NCI-H82 (cell line): ENCODE measurements at regions not wholly inside any gene's neighbourhood (a gene's known extent, or its start where the extent isn't known, plus 50 kb on each side); places are given as distances from the start of the nearest gene placed in this dataset.

Source experiments
- DNase-seq: peaks from one replicate; lab custom pipeline; 2025; lab: John Stamatoyannopoulos, UW

DNA sequence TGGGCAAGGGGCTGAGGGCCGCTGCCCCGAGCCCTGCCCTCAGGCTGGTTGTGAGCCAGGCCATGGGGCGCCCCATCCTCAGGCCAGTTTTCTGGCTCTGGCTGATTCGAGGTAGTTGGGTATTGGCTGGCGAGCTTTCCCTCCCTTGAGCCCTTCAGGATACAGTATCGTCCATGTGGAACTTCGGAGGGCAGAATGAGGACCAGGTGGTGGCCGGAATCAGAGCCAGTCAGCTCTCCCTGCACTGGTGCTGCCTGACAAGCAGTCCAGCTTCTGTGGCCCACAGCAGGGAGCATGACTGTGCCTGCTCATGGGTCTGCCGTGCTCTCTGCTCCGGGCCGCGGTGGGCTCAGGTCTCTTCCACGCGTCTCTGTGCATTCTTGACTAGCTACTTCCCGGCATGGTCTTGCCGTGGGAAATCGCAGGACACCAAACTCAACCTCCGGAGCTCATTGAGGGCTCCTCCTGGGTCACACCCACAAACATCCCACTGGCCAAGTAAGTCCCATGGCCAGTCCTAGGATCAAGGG lies 1289.3 kb downstream of the BRD1 start:
- no peak for DNase-seq

DNA sequence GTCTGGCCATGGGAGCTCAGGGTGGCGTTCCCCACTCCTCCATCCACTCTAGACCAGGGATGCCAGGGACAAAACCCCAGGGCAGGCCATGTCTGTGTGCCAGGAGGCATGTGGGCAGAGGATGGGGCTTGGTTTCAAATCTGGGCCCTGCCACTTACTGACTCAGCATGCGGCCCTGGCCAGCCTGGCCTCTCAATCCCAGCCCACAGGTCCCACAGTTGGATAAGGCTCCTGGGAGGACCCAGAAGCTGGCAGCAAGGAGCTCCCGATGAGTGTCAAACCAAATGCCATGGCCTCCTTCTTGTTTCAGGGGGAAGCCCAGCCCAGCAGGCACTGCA lies 1290.4 kb downstream of the BRD1 start:
- no peak for DNase-seq

DNA sequence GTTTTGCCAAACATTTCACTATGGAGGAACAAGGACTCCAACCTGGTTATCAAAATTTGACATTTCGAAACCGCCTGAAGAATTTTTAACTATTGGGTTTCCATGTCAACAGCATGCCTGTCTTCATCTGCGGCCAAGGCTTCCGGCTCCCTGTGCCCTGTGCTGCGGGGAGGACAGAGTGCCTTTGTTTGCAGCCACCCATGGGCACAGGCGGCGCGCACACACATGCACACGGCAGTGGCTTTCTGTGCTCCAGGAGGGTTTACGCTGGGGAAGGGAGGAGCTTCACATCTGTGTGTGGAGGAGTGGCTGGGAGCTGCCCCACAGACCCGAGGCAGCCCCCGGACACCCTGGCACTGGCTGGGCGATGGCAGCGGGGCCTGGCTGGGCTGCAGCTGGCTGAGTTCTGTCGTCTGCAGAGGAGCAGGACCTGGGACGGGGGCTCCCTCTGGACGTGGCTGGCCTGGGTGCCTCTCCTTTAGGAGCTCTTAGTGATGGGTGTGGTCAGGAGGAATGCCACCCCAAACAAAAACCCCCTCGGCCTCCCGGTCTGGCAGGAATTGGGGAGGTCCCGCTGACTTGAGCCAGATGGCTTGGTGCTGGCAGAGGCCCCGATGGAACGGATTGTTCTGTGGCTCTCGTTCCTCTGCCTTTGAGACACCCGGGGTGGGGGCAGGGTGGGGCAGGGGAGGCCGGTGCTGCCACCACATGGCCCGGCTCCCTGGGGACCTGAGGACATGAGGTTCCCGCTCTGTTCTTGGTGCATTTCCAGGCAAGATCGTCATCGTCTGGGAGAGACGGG lies 1290.9 kb downstream of the BRD1 start:
- no peak for DNase-seq

DNA sequence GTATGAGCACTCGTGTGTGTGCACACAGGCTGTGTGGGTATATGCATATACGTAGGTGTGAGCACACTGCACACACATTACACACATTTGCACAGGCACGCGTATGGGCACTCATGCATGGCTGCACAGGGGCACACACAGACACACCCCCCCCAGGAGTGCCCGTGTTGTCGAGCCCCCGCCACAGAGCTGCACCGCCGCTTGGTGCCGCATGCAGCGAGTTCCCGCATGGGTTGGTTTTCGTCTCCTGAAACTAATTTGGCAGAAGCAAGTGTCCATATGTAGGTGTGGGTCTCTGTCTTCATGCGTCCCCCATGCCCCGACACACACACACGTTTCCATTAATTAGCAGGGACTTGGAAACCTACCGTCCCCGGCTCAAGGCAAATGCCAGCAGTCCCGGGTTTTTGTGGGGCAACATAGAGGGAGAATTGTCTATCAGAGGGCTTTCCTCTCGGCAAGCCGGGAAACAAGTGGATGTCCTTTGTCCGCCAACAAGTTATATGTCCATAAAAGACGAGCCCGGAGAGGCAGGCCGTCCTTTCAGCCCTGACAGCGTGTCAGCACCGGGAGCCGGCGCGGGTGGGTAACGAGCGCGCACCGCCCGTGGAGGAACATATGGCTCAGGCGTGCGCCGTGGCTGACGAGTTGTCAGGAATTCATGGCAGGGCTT lies 1291.7 kb downstream of the BRD1 start:
- DNase-seq: no peak

DNA sequence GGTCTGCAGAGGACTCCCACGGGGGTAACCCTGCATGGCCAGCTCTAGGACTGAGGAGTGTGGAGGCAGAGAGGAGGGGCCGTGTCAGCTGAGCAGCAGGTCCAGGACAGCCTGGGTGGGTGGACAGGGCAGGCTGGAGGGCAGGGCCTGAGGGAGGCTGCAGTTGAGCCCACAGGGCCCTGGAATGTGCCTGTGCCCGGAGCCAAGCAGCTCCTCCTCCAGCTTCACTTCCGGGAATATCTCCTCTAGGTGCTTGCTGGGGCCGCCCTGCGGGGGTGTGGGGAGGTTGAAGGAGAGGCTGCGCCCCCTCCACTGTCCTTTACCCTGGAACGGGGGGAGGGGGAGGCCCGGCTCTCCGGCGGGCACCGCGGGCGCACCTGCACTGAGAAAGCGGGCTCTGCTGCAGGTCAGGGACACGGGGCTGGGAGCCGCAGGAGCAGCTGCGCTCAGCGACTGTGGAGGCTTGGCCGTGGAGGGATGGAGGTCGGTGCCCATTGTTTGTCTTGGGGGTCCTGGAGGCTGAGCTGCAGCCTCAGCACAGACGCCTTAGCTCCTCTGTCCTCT lies 1293.2 kb downstream of the BRD1 start:
- DNase-seq: no peak

DNA sequence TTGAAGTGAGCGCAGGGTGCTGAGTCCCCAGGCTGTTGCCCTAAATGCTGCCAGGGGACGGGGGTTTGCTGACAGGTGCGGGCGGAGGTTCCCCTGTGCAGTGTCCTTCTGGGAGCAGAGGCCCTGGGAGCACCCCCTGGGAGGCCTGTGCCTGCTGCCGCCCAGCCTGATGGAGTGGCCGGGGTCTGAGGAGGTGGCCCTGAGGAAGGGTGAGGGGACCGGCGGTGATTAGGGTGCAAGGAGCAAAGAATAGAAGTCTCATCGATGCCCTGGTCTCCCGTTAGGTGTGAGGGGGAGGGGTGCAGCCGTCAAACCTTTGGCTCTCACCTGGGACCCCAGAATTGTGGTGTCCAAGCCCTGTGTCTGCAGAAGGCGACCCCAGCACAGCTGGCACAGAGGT lies 1294.7 kb downstream of the BRD1 start:
- no peak for DNase-seq

DNA sequence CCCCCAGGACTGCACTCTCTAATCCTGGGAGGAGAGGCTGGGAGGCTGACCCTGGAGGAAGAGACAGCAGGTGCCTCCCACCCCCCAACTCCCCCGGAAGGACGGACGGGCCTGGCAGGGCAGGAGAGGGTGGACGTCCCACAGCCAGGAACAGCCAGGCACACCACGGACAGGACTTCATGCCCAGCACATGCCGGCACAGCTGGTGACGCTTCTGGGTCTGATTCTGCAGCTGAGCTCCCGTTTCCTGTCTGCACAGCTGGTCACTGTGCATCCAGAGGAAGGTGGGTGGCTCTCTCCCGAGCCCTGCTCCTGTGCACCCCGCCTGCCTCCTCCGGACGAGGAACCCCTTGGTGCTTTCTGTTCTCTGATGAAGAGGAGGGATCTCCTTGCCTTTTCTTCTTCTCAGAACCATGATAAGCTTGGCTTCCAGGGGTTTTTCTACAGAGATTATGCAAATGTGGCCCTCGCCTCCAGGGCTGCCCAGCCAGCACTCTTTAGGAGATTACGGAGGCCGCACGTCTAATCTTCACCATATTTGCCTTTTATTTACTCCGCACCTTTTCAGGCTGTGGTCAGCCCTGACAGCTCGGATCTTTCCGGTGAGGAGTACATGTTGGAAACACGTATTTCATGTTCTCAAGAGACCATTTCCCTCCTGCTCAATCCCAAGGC lies 1295.8 kb downstream of the BRD1 start:
- no peak for DNase-seq

DNA sequence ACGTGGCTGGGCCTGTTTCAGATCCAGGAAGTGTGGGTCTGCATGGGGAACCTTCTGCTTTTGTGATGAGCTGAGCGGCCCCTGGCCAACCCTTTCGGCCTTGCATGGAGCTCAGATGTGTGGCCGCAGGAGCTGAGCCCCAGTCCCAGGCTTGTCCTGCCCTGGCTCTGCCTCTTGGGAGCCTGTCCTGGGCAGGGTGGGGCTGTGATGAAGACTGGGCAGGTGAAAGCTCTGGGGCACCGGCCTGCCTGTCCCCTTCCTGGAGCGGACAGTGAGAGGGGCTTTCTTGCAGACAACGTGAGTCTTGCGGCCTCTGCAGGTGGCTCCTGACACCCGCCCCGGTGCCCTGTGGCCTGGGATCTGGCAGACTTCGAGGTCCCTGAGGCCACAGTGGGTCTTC lies 1296.6 kb downstream of the BRD1 start:
- DNase-seq: no peak

DNA sequence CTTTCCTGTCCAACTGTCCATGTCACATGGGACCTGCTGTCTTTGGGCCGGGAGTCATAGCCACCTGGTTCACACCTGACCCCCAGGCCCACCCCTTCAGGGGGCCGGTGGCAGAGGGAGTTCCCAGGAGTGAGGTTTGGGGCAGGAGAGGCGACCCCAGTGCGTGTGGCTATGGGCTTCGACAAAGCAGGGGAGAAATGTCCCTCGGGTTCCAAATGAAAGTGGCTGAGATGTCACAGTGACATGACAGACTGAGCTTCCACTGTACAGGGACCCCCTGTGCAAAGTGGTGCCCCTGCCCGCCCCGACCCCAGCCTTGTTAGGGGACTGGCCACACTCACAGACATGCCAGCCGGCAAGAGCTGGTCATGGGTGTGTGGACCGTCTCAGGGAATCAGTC lies 1297.0 kb downstream of the BRD1 start:
- no peak for DNase-seq

DNA sequence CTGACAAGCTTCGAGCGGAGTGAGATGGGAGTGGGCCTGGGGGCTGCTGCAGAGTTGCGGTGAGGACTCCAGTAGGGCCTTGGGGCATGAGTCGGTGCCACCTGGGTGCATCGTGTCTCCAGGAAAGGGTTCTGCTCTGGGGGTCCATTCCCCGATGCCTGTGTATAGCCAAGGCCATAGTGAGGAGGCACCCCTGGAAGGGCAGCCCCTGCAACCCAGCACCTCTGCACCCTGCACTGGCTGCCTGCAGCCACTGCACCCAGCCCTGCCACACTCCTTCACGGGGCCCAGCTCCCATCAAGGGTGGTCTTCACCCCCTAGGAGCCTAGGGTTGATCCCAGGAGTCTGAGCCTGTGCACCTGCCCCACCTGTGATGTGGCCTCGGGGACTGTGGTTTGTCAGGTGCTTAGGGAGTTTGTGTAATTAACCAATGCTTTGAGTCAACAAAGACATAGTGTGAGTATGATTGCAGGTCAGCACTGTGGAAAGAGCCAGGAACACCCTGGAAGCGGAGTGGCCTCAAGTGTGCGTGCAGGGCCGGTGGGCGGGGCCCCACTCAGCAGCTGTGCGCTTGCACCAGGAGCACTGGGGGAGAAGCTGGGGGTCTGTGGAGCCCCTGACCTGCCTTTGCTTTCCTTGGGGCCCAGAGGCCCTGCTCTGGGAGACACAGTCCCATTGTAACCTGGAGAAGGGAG lies 1299.3 kb downstream of the BRD1 start:
- DNase-seq: no peak

DNA sequence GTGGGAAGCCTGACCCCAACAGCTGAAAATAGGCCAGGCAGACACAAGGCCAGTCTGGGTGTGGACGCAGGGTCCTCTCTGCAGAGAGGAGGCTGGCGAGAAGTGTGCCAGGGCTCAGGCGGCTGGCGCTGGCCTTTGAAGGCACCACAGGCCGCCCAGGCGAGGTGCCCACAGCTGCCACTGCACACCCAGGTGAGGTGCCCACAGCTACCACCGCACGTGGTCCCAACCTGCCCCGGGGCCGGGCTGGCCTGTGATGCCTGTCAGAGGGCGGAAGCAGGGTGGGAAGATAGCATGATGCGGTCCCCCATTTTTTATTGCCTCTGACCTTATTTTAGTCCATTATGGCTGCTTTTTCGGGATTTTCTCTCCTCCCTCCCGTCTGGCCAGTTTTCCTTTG lies 1303.9 kb downstream of the BRD1 start:
- no peak for DNase-seq

DNA sequence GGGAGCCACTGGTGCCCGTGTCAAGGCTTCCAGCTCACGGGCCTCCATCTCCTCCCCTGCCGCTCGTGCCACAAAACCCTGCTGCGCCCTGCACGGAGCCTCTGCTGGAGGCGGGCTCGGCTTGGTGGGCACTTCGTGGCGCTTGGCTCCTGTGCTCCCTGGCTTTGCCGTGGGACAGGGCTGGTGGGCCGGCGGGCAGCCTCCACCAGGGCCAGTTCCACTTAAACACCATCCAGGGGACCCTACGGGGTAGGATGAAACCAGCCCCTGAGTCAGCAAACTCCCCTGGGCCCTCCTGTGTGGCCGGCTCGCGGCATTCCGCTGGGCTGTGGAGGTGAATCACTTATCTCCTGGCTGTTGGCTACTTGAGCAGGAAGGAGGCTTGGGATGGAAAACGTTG lies 1304.6 kb downstream of the BRD1 start:
- no peak for DNase-seq

DNA sequence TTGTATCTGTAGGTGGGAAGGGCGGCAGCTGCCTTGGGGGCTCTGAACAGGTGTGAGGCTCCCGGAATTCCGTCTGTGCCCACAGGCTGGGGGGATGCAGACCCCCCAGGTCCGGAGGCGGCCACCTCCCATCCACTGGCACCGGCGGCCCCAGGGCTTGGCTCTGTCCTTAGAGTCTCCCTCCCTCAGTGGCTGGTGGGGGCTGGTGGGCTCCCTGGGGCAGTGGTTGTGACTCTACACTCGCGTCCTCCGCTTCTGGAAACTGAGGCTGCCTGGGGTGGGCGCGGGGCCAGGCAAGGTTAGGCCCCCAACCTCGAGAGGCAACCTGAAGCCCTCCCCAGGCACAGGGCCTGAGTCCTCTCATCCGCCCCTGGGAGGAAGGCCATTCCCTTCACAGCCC lies 1305.4 kb downstream of the BRD1 start:
- no peak for DNase-seq

DNA sequence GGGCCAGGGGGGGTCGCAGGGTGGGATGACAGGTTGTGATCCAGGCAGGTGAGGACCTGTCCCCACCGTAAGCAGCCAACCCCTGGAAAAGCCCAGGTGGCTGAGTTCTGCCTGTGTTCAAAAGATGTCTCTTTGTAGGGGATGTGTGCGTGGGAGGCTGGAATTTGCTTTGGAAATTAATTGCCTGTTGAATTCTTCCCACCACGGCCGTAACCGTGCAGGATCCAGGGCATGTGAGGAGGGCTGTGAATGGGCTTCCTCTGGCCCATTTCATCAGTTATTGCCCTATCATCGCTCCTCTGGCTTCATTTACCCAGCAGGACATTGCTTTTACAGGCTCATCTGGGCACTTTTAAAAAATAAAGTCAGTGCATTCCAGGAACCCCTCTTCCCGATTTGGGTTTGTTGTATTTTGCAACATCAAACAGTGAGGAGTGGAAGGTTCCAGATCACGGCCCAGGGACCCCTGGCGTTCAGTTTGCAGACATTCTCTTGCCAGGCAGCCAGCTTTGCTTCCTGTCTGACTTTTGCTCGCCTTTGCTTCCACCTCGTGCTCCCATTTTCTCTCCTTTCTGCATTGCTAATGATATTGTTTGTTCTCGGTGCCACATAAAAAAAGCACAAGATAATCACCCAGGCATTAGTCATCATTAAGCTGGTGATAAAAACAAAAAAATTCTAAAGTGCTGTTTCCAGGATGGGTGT lies 1306.6 kb downstream of the BRD1 start:
- no peak for DNase-seq

DNA sequence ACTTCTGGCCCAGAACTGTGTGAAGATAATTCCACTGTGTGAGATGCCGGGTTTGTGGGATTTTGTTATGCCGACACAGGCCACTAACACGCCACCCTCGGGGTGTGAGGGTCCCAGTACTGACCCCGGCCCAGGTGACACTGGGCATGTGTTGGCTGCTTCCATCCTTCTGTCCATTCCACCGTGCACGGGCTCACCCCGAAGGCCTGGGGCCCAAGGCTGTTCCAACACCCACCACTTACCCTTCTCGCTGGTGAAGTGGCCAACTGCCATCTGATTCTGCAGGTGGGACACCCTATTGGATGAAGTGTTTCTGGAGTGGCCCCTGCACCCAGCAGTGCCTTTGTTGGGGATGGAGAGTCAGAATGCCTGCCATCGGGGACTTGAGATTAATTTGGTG lies 1307.5 kb downstream of the BRD1 start:
- no peak for DNase-seq

DNA sequence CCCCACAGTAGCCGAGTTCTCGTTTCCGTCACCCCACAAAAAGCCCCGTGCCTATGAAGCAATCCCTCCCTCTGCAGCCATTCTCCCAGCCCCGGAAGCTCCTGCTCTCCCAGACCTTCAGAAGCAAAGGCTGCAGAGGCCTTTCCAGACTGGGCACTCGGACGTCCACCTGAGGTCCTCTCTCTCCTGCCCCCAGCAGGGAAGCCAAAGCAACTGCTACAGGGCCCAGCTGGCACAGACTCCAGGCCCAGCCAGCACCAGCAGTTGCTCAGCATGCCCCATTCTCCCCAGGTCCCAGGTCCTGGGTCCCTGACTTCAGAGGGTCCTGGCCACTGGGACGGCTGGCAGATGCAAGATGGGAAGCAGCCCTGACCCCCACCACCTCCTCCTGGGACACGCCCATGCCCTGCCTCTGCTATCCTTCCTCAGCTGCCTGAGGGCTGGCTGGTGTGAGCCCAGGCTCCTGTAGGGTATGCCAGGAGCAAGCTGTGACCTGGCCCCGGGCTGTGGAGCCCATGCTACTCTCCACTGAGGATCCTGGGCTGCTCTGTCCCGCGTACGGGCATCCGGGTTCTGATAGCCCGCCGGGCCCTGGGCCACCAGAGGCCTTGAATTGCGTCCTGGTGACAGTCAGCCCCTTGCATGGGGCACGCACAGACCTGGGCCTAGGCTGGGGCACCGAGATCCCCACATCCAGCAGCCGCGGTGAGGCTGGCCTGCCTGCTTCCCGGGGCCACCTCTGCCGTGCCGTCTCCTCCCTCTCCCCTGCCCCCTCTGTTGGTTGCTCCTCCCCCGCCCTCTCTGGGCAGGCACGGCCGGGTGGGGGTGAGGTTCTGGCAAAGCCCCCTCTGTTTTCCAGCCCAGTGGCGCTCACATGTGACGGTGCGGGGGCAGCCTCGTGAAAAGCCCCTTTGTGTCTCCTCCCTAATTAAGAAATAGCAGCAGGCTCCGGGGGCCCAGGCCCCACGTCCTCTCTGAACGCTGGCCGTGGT lies 1310.3 kb downstream of the BRD1 start:
- no peak for DNase-seq

DNA sequence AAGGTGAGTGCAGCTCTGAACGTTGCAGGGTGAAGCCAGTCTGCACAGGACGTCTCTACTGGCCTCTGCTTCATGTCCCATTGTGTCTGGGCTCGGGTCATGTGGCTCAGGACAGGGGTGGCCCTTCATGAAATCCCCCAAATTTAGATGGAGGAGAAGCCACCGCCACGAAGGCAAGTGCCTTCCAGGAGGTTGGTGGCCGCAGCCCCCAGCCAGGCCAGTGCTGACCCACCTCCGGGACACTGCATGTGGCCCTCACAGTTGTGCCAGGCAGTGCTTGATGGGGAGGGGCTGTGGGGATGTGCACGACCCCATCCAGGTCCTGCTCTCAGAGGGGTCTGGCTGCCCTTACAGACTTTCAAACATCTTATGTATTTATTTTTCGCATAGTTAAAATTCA lies 1311.1 kb downstream of the BRD1 start:
- no peak for DNase-seq

DNA sequence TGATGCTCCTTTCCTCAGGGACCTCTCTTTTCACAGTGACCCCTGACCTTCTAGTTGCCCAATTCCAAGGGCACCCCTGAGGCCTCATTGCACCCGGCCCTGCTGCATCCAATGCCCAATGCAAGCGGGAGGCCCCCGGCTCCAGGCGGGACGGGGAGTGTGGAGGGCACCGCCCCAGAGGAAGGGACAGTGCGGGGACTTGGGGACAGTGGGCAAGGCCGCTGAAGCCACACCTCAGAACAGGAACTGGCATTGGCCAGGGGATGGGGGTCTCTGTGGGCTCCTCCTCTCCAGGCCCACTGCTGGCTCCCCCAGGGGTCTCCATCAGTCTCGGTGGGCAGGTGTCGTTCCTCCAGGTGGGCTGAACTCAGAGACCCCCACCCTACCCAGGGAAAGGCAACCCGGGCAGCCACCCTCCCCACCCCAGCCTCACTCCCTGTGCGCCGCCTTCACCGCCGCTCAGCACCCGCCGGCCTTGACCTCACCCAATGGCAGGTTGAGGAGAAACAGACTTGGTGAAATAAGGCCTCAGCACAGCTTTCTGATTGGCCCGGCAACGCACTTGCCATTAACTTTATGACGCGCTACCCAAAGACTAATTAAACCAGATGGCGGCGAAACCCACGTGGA lies 1312.0 kb downstream of the BRD1 start:
- no peak for DNase-seq

DNA sequence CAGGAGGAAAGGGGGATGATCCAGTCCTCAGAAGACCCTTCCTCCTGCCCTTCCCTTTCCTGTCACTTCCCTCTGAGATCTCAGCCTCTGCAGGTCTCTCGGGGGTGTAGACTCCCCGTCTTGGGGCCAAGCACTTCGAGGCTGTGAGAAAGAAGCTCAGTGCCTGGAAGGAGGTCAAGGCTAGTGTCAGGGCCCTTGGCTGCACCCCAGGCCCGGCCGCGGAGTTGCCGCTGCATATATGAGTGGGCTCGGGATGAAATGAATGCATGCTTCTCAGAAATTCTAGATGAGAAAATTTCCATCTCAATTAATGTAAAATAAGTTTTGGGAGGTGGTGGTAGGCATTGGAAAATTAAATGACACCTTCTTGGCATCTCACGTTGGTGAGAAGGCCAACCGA lies 1313.7 kb downstream of the BRD1 start:
- no peak for DNase-seq

DNA sequence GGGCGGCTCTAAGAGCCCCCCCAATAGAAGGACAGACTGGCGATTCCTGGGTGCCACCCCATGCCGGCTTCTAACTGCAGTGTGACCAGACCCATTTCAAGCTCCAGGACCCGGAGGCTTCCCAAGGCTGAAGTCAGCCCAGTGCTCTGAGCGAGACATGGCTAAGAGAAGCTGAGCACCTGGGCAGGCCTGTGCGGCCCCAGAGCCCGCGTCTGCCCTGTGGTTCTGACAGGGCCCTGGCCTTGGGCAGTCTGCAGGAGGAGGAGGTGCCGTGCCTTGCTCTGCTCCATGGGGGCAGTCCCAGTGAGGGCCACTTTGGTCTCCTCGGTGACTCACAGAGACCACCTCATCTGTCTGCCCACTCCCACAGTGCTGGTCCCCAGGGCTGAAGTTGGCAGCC lies 1314.2 kb downstream of the BRD1 start:
- DNase-seq: no peak
